ENCODE measurements at regions not wholly inside any gene's neighbourhood (a gene's known extent, or its start where the extent isn't known, plus 50 kb on each side); places are given as distances from the start of the nearest gene placed in this dataset.
"Not testable (repeated sequence)": the region's sequence is repeated elsewhere in the genome, so short reads cannot be mapped to it uniquely, and the experiment has no call there.

- DNase-seq (ENCODE audit: low read depth): no peak
Observed at GRCh38 chr1:38787041-38787440, 72.5 kb downstream of the RRAGC start.

- no peak for DNase-seq (ENCODE audit: low read depth)
Observed at GRCh38 chr1:38786040-38786436, 73.5 kb downstream of the RRAGC start.

- no peak for DNase-seq (ENCODE audit: low read depth)
Observed at GRCh38 chr1:38785285-38786039, 74.1 kb downstream of the RRAGC start.

- DNase-seq (ENCODE audit: low read depth): no peak
Observed at GRCh38 chr1:38784452-38785284, 74.9 kb downstream of the RRAGC start.

- no peak for DNase-seq (ENCODE audit: low read depth)
Observed at GRCh38 chr1:38783640-38784229, 75.8 kb downstream of the RRAGC start.

- no peak for DNase-seq (ENCODE audit: low read depth)
Observed at GRCh38 chr1:38781872-38782617, 77.5 kb downstream of the RRAGC start.

GRCh38 chr1:38780133-38780532, 79.4 kb downstream of the RRAGC start:
- no peak for DNase-seq (ENCODE audit: low read depth)

- DNase-seq (ENCODE audit: low read depth): no peak
Observed at GRCh38 chr1:38779491-38779890, 80.1 kb downstream of the RRAGC start.

GRCh38 chr1:38778521-38778920, 81.1 kb downstream of the RRAGC start:
- no peak for DNase-seq (ENCODE audit: low read depth)

- DNase-seq (ENCODE audit: low read depth): no peak
Observed at GRCh38 chr1:38778051-38778450, 81.5 kb downstream of the RRAGC start.

- DNase-seq (ENCODE audit: low read depth): no peak
Observed at GRCh38 chr1:38777464-38777957, 82.1 kb downstream of the RRAGC start.

- no peak for DNase-seq (ENCODE audit: low read depth)
Observed at GRCh38 chr1:38776466-38777065, 83.0 kb downstream of the RRAGC start.

- no peak for DNase-seq (ENCODE audit: low read depth)
Observed at GRCh38 chr1:38775175-38775845, 84.3 kb downstream of the RRAGC start.

- DNase-seq (ENCODE audit: low read depth): no peak
Observed at GRCh38 chr1:38773483-38773882, 86.1 kb downstream of the RRAGC start.

- no peak for DNase-seq (ENCODE audit: low read depth)
Observed at GRCh38 chr1:38772953-38773352, 86.6 kb downstream of the RRAGC start.

- DNase-seq (ENCODE audit: low read depth): no peak
Observed at GRCh38 chr1:38772026-38772425, 87.5 kb downstream of the RRAGC start.

- not testable (repeated sequence) for DNase-seq (ENCODE audit: low read depth)
Observed at GRCh38 chr1:38770516-38771173, 88.9 kb downstream of the RRAGC start.

- DNase-seq (ENCODE audit: low read depth): no peak
Observed at GRCh38 chr1:38766125-38766524, 93.4 kb downstream of the RRAGC start.

GRCh38 chr1:38763121-38763520, 96.5 kb downstream of the RRAGC start:
- DNase-seq (ENCODE audit: low read depth): no peak

- DNase-seq (ENCODE audit: low read depth): no peak
Observed at GRCh38 chr1:38760562-38760961, 99.0 kb downstream of the RRAGC start.

- DNase-seq (ENCODE audit: low read depth): no peak
Observed at GRCh38 chr1:38758820-38759219, 100.8 kb downstream of the RRAGC start.

All from GM04504 (cell line).